IMR-90 (cell line): ENCODE measurements at regions not wholly inside any gene's neighbourhood (a gene's known extent, or its start where the extent isn't known, plus 50 kb on each side); places are given as distances from the start of the nearest gene placed in this dataset.

Source experiments
- ATAC-seq: fragments of 200-7000 bp; cut with Tn5 transposase; 2 replicates; pipeline ENCODE4 v1.9.1; 2020; ENCODE audit warnings: low read depth, mild to moderate bottlenecking, moderate library complexity
- BruUV-seq: library from RNA; stranded (reverse); fragments of 400-500 nt; replicated peaks from 2 replicates; lab custom pipeline; 2021; lab: Mats Ljungman, UMichigan
- CTCF ChIA-PET: fragments of 300-600 bp; formaldehyde crosslinking; extraction: SDS; loops from one replicate; lab custom pipeline; 2021; ENCODE audit warnings: antibody characterized with exemption; lab: Yijun Ruan, JAX
- POLR2A ChIA-PET: fragments of 300-600 bp; sonication (Branson Sonifier 250); formaldehyde crosslinking; loops from one replicate; lab custom pipeline; 2022; ENCODE audit warnings: antibody characterized with exemption; ENCODE audit not compliant: unreplicated experiment; lab: Charles Lee
- DNase-seq: peaks from one replicate; pipeline ENCODE4 v3.0.0; 2013
- H2AFZ ChIP-seq: replicated peaks from 2 replicates; pipeline ENCODE3; 2013; ENCODE audit warnings: low read length, mild to moderate bottlenecking; ENCODE audit not compliant: poor library complexity
- H2AK5ac ChIP-seq: 2 replicates; pipeline ENCODE4 v1.6.1; 2013; ENCODE audit warnings: low read depth, low read length, inconsistent platforms
- H2AK9ac ChIP-seq: replicated peaks from 2 replicates; pipeline ENCODE3; 2013; ENCODE audit warnings: mild to moderate bottlenecking, low read depth, low read length, moderate library complexity; ENCODE audit not compliant: poor library complexity
- H2BK120ac ChIP-seq: 2 replicates; pipeline ENCODE4 v1.6.1; 2013; ENCODE audit warnings: low read depth, low read length, inconsistent platforms
- H2BK15ac ChIP-seq: 3 replicates; pipeline ENCODE4 v1.6.1; 2013; ENCODE audit warnings: low read depth, low read length, inconsistent platforms
- H2BK20ac ChIP-seq: 2 replicates; pipeline ENCODE4 v1.6.1; 2013; ENCODE audit warnings: low read depth, mild to moderate bottlenecking, inconsistent platforms, low read length, moderate library complexity
- H2BK5ac ChIP-seq: 2 replicates; pipeline ENCODE4 v1.6.1; 2013; ENCODE audit warnings: mild to moderate bottlenecking, low read depth, low read length, inconsistent platforms; ENCODE audit not compliant: poor library complexity, severe bottlenecking
- H3K14ac ChIP-seq: replicated peaks from 2 replicates; pipeline ENCODE4 v1.6.1; 2013; ENCODE audit warnings: low read depth, low read length, inconsistent platforms
- H3K18ac ChIP-seq: 2 replicates; pipeline ENCODE4 v1.6.1; 2013; ENCODE audit warnings: low read depth, low read length, control low read depth
- H3K23ac ChIP-seq: 2 replicates; pipeline ENCODE4 v1.6.1; 2013; ENCODE audit warnings: low read depth, low read length, inconsistent platforms
- H3K27ac ChIP-seq: 2 replicates; pipeline ENCODE4 v1.5.1; 2013; ENCODE audit warnings: mild to moderate bottlenecking, control low read depth, low read length; ENCODE audit not compliant: insufficient read depth
- H3K27me3 ChIP-seq: 2 replicates; pipeline ENCODE4 v1.6.1; 2013; ENCODE audit warnings: low read length; ENCODE audit not compliant: control insufficient read depth, insufficient read depth
- H3K36me3 ChIP-seq: 2 replicates; pipeline ENCODE4 v1.6.1; 2013; ENCODE audit warnings: low read length, mixed read lengths; ENCODE audit not compliant: control insufficient read depth, insufficient read depth
- H3K4ac ChIP-seq: 2 replicates; pipeline ENCODE4 v1.6.1; 2013; ENCODE audit warnings: low read depth, low read length, inconsistent platforms
- H3K4me1 ChIP-seq: 2 replicates; pipeline ENCODE4 v1.6.1; 2013; ENCODE audit warnings: low read length, mixed read lengths; ENCODE audit not compliant: control insufficient read depth, insufficient read depth
- H3K4me2 ChIP-seq: 2 replicates; pipeline ENCODE4 v1.6.1; 2013; ENCODE audit warnings: low read depth, mild to moderate bottlenecking, control low read depth, low read length, moderate library complexity
- H3K4me3 ChIP-seq: 2 replicates; pipeline ENCODE4 v1.5.1; 2013; ENCODE audit warnings: low read depth, mild to moderate bottlenecking, control low read depth, low read length, moderate library complexity; ENCODE audit not compliant: insufficient read depth
- H3K56ac ChIP-seq: 2 replicates; pipeline ENCODE4 v1.6.1; 2013; ENCODE audit warnings: low read length, inconsistent platforms; ENCODE audit not compliant: insufficient read depth; ENCODE audit errors: extremely low read depth
- H3K79me1 ChIP-seq, 2 experiments: 2 replicates each; pipeline ENCODE4 v1.6.1; 2013; ENCODE audit warnings: low read length in 2 of 2, inconsistent platforms in 1 of 2, low read depth in 1 of 2
- H3K9ac ChIP-seq: 2 replicates; pipeline ENCODE4 v1.6.1; 2013; ENCODE audit warnings: low read depth, low read length, control low read depth
- H3K9me1 ChIP-seq: 2 replicates; pipeline ENCODE4 v1.6.1; 2013; ENCODE audit warnings: low read length, inconsistent platforms; ENCODE audit not compliant: insufficient read depth
- H3K9me3 ChIP-seq: 2 replicates; pipeline ENCODE4 v1.6.1; 2013; ENCODE audit warnings: low read length; ENCODE audit not compliant: control insufficient read depth, insufficient read depth
- H4K20me1 ChIP-seq: 2 replicates; pipeline ENCODE4 v1.6.1; 2013; ENCODE audit warnings: low read length, inconsistent platforms; ENCODE audit not compliant: insufficient read depth
- H4K5ac ChIP-seq: 2 replicates; pipeline ENCODE4 v1.6.1; 2013; ENCODE audit warnings: mild to moderate bottlenecking, low read depth, low read length, control low read depth
- H4K8ac ChIP-seq, 2 experiments: 2 replicates each; pipeline ENCODE4 v1.6.1; 2013; ENCODE audit warnings: low read depth in 2 of 2, low read length in 2 of 2, control low read depth in 1 of 2, inconsistent platforms in 1 of 2
- H4K91ac ChIP-seq: 2 replicates; pipeline ENCODE4 v1.6.1; 2013; ENCODE audit warnings: low read depth, low read length, inconsistent platforms; ENCODE audit not compliant: insufficient read depth
- BHLHE40 ChIP-seq: fragments of 150-350 bp; IDR thresholded peaks from 2 replicates; pipeline ENCODE4 v1.6.1; 2016; ENCODE audit warnings: mild to moderate bottlenecking, low read depth, low read length
- CEBPB ChIP-seq: IDR thresholded peaks from 2 replicates; pipeline ENCODE4 v1.6.1; 2012; ENCODE audit warnings: low read depth, low read length, improper control_type of control experiment
- CHD1 ChIP-seq: IDR thresholded peaks from 2 replicates; pipeline ENCODE4 v1.6.1; 2012; ENCODE audit warnings: low read depth, low read length, improper control_type of control experiment
- FOS ChIP-seq: fragments of 150-350 bp; IDR thresholded peaks from 2 replicates; pipeline ENCODE4 v1.6.1; 2016; ENCODE audit warnings: low read depth, low read length
- MAFK ChIP-seq: IDR thresholded peaks from 2 replicates; pipeline ENCODE4 v1.6.1; 2012; ENCODE audit warnings: low read depth, low read length, improper control_type of control experiment
- MAZ ChIP-seq: IDR thresholded peaks from 2 replicates; pipeline ENCODE4 v1.6.1; 2012; ENCODE audit warnings: low read depth, mild to moderate bottlenecking, low read length, improper control_type of control experiment, moderate library complexity, borderline replicate concordance
- MXI1 ChIP-seq: IDR thresholded peaks from 2 replicates; pipeline ENCODE4 v1.6.1; 2012; ENCODE audit warnings: low read depth, mild to moderate bottlenecking, low read length, moderate library complexity, borderline replicate concordance
- NFE2L2 ChIP-seq: fragments of 150-350 bp; IDR thresholded peaks from 2 replicates; pipeline ENCODE4 v1.6.1; 2016; ENCODE audit warnings: low read depth, mild to moderate bottlenecking, low read length
- POLR2A ChIP-seq: IDR thresholded peaks from 2 replicates; pipeline ENCODE4 v1.6.1; 2012; ENCODE audit warnings: mild to moderate bottlenecking, low read depth, low read length
- RAD21 ChIP-seq: IDR thresholded peaks from 2 replicates; pipeline ENCODE4 v1.6.1; 2012; ENCODE audit warnings: low read length, improper control_type of control experiment
- RCOR1 ChIP-seq: IDR thresholded peaks from 2 replicates; pipeline ENCODE4 v1.6.1; 2012; ENCODE audit warnings: mild to moderate bottlenecking, low read length, improper control_type of control experiment; ENCODE audit not compliant: insufficient replicate concordance
- RFX5 ChIP-seq: IDR thresholded peaks from 2 replicates; pipeline ENCODE4 v1.8.0; 2012; ENCODE audit warnings: low read depth, mild to moderate bottlenecking, low read length, moderate library complexity
- SMC3 ChIP-seq: fragments of 150-350 bp; IDR thresholded peaks from 2 replicates; pipeline ENCODE4 v1.6.1; 2016; ENCODE audit warnings: low read depth, mild to moderate bottlenecking, antibody characterized with exemption, low read length, moderate library complexity
- WGBS, 2 experiments: methylation state at CpG; one replicate each; pipeline versions ENCODE4 v1.1.5 to v1.1.7; 2013; ENCODE audit warnings: missing lambda C conversion rate in 2 of 2; ENCODE audit not compliant: insufficient read length in 1 of 2; ENCODE audit errors: extremely low coverage in 2 of 2; 5-methylcytosine and 5-hydroxymethylcytosine counted together
- dilution Hi-C: fragments of 300-500 bp; cut with HindIII; formaldehyde crosslinking; loops from one replicate; pipeline ENCODE4 v1.14.3; 2018; ENCODE audit warnings: low sequenced_read_pairs; ENCODE audit not compliant: unreplicated experiment
- in situ Hi-C: fragments of 300-500 bp; cut with MboI; formaldehyde crosslinking; loops from 3 replicates; pipeline ENCODE4 v1.14.3; 2019; ENCODE audit warnings: low sequenced_read_pairs, inconsistent platforms, mixed read lengths
- intact Hi-C: fragments of 100-400 bp; cut with micrococcal nuclease; formaldehyde crosslinking; loops from 2 replicates; pipeline ENCODE4 v1.10.0; 2022
- TF ChIP-seq, protein P1 (sequence below): conservative IDR thresholded peaks from 2 replicates; pipeline ENCODE4 v1.5.1; 2012; ENCODE audit warnings: mild to moderate bottlenecking, low read depth, low read length, improper control_type of control experiment
- TF ChIP-seq, protein P2 (sequence below): fragments of 150-350 bp; IDR thresholded peaks from 2 replicates; pipeline ENCODE4 v1.6.1; 2016; ENCODE audit warnings: low read depth, mild to moderate bottlenecking, low read length, moderate library complexity, borderline replicate concordance
- TF ChIP-seq, protein P3 (sequence below): fragments of 150-350 bp; IDR thresholded peaks from 2 replicates; pipeline ENCODE4 v1.6.1; 2017; ENCODE audit warnings: mild to moderate bottlenecking, antibody characterized with exemption, low read length, low read depth

DNA sequence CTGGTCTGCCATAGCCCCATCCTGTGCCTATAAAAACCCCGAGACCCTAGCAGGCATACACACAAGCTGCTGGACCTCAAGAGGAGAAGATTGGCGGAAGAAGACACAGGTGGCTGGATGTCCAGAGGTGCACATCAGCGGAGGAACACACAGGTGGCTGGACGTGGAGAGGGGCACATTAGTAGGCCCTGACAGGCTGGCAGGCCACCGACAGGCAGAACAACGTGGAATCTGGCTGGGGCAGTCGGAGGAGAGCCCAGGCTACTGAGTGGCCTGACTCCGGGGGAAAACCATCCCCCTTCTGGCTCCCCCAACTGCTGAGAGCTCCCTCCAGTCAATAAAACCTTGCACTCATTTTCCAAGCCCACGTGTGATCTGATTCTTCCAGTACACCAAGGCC lies 512.5 kb upstream of the AMOT start:
- H3K18ac ChIP-seq = no peak overlapping the region
- in situ Hi-C loops = no loop called here
- H3K9me1 ChIP-seq = no peaks in the 10 kb centered on the region
- 0 out of 2 replicates have a peak, but pooled peaks cover 2% of the 10 kb centered on the region for H3K9me3 ChIP-seq
- H4K20me1 ChIP-seq = no peaks in the 10 kb centered on the region
- ATAC-seq (no peak), DNase-seq (no peak)
- no peak overlapping the region for H2AK9ac ChIP-seq
- no CpG with 5 or more reads among the region's 9 CpGs for WGBS, 2 experiments
- H3K56ac ChIP-seq = no peak overlapping the region
- no peak overlapping the region for H3K4me3 ChIP-seq
- no peak overlapping the region for H2BK120ac ChIP-seq
- TF ChIP-seq RFX5 (no peak), MAZ (no peak), POLR2A (no peak), NFE2L2 (no peak), BHLHE40 (no peak), CEBPB (no peak), MAFK (no peak), RCOR1 (no peak), MXI1 (no peak), FOS (no peak), CHD1 (no peak), SMC3 (no peak), RAD21 (no peak)
- TF ChIP-seq, protein P1, sequence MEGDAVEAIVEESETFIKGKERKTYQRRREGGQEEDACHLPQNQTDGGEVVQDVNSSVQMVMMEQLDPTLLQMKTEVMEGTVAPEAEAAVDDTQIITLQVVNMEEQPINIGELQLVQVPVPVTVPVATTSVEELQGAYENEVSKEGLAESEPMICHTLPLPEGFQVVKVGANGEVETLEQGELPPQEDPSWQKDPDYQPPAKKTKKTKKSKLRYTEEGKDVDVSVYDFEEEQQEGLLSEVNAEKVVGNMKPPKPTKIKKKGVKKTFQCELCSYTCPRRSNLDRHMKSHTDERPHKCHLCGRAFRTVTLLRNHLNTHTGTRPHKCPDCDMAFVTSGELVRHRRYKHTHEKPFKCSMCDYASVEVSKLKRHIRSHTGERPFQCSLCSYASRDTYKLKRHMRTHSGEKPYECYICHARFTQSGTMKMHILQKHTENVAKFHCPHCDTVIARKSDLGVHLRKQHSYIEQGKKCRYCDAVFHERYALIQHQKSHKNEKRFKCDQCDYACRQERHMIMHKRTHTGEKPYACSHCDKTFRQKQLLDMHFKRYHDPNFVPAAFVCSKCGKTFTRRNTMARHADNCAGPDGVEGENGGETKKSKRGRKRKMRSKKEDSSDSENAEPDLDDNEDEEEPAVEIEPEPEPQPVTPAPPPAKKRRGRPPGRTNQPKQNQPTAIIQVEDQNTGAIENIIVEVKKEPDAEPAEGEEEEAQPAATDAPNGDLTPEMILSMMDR = no peak
- TF ChIP-seq, protein P2, sequence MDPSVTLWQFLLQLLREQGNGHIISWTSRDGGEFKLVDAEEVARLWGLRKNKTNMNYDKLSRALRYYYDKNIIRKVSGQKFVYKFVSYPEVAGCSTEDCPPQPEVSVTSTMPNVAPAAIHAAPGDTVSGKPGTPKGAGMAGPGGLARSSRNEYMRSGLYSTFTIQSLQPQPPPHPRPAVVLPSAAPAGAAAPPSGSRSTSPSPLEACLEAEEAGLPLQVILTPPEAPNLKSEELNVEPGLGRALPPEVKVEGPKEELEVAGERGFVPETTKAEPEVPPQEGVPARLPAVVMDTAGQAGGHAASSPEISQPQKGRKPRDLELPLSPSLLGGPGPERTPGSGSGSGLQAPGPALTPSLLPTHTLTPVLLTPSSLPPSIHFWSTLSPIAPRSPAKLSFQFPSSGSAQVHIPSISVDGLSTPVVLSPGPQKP = no peak
- TF ChIP-seq, protein P3, sequence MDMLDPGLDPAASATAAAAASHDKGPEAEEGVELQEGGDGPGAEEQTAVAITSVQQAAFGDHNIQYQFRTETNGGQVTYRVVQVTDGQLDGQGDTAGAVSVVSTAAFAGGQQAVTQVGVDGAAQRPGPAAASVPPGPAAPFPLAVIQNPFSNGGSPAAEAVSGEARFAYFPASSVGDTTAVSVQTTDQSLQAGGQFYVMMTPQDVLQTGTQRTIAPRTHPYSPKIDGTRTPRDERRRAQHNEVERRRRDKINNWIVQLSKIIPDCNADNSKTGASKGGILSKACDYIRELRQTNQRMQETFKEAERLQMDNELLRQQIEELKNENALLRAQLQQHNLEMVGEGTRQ = no peak
- H4K91ac ChIP-seq = no peak overlapping the region
- H2BK20ac ChIP-seq = no peak overlapping the region
- no peaks in the 10 kb centered on the region for H3K79me1 ChIP-seq
- no peak overlapping the region for H3K23ac ChIP-seq
- H4K8ac ChIP-seq = no peak overlapping the region
- no peaks in the 10 kb centered on the region for H3K4me1 ChIP-seq
- no peak overlapping the region for H2AK5ac ChIP-seq
- no TSS peak for BruUV-seq
- H3K36me3 ChIP-seq = no peaks in the 10 kb centered on the region
- H3K27ac ChIP-seq = no peak overlapping the region
- no peak overlapping the region for H3K14ac ChIP-seq
- H2BK15ac ChIP-seq = no peak overlapping the region
- CTCF ChIA-PET = no interaction called here
- H3K4ac ChIP-seq = no peak overlapping the region
- H3K9ac ChIP-seq = no peak overlapping the region
- POLR2A ChIA-PET = no interaction called here
- dilution Hi-C loops = no loop called here
- H3K4me2 ChIP-seq = no peak overlapping the region
- H2BK5ac ChIP-seq = no peak overlapping the region
- no peak overlapping the region for H2AFZ ChIP-seq
- H4K5ac ChIP-seq = no peak overlapping the region
- intact Hi-C loops = no loop called here
- no peaks in the 10 kb centered on the region; the same call in 1 of the 2 replicates for H3K27me3 ChIP-seq
